Hypothalamus (tissue), 51 donors: ENCODE measurements at regions not wholly inside any gene's neighbourhood (a gene's known extent, or its start where the extent isn't known, plus 50 kb on each side); places are given as distances from the start of the nearest gene placed in this dataset.

Experiments
- DNase-seq, 51 donors: peaks; one replicate each; lab custom pipeline; 2025; lab: John Stamatoyannopoulos, UW

GRCh38 chr20:39270837-39271604 is 308.9 kb downstream of the DHX35 start:
- DNase-seq, result no peak

DNA sequence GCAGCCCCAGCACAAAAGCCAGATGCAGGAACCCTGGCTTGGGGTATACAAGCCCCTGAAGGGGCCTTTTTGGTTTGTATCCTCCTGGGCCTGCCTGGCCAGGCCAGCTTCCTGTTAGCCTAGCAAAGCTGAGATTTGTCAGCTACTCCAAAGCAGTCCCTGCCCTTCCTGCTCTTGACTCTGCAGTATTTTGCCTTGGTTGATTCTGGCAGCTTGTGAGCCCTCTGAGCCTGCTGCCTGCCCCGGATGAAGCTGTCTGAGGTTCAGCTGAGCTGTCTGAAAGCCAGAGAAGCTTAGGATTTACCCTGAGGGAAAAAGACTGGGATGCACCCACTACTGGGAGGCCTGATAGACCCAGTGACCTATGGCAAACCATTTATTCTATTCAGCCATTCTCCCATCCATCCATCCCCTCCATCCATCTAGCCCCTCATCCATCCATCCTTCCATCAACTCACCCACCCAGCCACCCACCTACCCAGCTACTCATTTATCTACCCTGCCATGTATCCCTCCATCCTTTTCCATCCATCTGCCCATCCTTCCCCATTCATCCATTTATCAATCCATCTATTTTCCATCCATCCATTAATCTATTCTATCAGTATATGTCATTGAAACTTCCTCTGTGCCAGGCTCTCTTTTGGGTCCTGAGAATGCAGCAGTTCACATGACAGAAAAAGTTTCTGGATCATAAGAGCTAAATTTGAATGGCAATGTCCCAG is 307.5 kb downstream of the DHX35 start:
- no peak for DNase-seq

- DNase-seq, result peak in 39 of 51 donors; percentile 1 to 74 (median 25)
These were observed 306.9 kb downstream of the DHX35 start for GRCh38 chr20:39268981-39269461.

- no peak for DNase-seq
These were observed 306.4 kb downstream of the DHX35 start for GRCh38 chr20:39268491-39268951.

GRCh38 chr20:39266989-39267388 is 304.8 kb downstream of the DHX35 start:
- DNase-seq, result no peak

DNA sequence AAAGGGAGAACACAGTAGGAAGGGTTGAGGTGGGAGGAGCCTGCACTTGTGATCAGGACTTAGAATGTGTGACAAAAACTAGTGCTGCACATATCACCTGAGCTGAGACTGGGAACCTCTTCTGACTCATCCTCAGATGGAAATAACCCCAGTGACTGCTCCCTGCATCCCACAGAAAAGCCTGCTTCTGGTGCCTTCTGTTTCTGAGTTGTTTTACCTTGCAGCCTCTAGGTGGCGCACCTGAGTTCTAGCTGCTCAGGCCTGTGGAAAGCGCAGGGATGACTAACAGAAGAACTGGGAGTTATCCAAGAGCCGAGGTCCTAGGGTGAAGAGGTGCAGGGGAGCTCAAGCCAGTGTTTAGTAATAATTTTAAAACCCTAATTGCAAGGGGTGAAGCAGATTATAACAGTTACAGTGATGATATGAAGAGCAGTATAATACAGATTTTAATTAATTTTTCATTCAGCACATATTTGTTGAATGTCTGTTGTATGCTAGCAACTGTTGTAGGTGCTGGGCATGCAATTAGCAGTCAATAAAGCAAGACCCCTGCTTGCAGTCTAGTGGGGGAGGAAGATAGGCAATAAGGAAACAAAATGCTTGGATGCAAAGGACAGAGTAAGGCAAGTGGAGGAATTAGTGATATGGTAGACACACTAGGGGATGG is 302.5 kb downstream of the DHX35 start:
- DNase-seq, result peak in 34 of 51 donors; percentile 3 to 66 (median 31)

DNA sequence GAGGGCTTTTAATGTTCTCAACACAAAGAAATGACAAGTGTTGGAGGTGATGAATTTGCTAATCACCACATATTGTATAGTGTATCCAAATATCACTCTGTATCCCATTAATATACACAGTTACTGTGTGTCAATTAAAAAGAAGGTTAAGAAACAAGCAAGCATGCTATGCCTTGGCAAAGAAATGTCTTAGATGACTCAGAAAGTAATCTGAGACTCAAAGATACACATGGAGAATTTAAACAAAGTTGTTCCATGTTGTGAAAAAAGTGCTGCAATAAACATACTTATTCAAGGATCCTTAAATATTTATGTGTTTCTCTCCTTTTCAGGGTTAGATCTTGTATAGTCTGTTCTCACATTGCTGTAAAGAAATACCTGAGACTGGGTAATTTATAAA is 300.9 kb downstream of the DHX35 start:
- no peak for DNase-seq

DNA sequence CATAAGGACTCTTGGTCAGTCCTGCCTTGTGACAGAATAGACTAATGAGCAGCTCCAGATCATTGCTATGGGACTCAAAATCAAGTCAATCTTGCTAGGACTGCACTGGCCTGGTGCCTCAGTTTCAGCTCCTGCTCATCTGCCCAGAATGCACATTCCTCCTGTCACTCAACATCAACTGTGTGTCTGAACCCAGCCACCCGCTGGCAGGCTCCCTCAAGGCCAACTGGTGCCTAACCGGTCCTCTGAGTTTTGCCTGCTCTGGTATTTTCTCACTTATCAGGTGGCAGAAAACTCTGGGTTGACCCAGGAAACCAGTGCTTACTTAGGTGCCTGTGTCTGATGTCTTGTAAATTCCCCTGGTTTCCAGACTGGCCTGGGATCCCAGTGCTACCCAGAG is 297.7 kb downstream of the DHX35 start:
- no peak for DNase-seq

DNA sequence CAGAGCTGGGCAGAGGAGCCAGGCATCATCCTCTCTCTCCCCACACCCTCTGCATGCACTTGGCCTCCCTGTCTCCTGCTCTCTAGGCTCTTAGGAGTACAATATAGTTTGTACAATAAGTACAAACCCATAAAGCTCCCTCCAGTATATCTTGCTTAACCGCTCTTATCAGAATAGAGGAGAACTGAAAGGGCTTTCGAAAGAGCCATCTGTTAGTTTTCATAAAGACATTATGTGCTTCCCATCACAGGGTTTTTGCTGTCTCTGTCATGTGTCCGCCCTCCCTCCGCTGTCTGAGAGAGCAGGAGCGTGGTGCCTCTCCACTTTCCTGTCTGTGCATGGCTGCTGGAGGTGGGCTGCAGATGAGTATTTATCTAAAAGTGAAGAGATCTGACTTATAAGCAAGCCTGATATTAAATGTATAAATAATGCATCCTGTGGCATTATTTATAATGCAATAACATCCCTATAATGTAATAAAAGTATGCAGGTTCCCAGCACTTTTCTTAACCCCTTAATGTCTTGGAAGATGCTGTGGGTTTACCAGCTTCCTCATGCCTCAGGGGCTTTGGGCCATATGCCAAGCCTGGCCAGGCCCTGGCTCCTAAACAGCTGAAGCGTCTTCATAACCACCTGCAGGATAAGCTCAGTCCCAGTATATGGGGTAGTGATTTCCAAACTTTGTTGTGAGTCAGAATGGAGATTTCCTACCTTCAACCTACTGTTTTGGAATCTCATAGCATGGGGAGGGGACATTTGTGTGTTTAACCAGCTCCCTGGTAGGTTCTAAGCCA is 297.1 kb downstream of the DHX35 start:
- DNase-seq, result no peak

- DNase-seq, result no peak
These were observed 296.1 kb downstream of the DHX35 start for GRCh38 chr20:39258253-39258652.

GRCh38 chr20:39253051-39253755 is 291.1 kb downstream of the DHX35 start:
- DNase-seq, result no peak

DNA sequence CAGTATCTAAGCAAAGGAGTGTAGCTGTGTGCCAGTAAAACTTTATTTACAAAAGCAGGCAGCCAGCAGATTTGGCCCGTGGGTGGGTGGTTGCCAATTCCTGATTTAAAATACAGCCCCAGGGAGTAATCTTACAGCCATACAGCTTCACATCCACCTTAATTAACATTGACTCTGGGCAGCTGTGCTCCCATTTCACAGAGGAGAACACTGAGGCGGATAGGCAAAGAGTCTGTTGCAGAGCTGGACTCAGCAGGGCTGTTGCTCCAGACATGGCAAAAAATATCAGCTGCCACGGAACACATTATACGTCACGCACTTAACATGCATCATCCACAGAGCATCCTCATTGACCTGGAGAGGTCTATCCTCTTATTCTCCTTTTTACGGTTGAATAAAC is 289.9 kb downstream of the DHX35 start:
- DNase-seq, result no peak

GRCh38 chr20:39249798-39250197 is 287.7 kb downstream of the DHX35 start:
- no peak for DNase-seq

- DNase-seq, result no peak
These were observed 286.8 kb downstream of the DHX35 start for GRCh38 chr20:39248862-39249485.

DNA sequence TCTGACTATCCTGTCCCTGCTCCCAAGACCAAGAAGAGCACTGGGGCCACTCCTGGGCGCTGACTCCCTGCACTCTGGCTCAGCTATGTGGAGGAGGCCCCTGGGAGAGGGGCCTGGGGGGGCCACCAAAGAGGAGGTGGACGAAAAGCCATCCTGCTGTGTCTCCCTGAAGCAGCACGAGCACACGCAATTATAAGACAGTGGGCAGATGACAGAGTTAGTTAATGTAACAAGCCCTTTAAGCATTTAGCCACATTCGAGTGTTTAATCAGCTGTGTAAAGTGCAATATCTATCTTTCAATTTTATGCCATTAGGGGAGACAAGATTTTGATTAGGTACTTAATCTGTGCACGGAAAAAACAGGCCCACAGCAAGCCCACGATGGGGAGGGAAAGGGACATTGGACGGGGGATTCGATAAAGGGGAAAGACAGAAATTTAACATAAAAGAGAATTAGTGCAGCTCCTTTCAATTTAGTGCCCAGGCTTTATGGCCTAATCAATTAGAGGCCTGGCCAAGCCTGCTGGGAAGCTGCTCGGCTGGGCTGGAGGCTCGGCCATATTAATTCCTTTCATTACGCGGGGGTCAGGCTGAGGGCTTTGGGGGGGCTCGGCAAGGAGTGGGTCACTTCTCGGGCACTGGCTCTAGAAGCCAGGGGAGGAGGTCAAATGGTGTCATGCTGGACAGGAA is 286.2 kb downstream of the DHX35 start:
- no peak for DNase-seq

DNA sequence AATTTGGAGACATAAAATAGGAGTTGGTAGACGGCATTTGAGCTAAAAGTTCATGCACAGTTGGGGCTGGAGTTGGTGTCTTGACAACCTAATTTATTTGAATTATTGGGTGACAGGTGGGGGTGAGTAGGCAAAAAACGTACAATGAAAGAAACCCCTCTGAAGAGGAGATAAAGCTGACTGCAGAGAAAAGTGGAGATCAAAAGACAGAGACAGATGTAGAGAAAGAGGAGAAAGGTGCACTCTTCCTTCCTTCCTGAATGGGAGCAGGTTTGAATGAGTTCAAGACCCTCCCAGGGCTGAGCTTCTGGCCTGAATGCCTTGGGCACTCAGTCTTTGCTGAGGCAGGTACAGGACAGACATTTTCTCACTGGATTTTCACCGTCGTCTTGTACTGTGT is 284.3 kb downstream of the DHX35 start:
- no peak for DNase-seq

DNA sequence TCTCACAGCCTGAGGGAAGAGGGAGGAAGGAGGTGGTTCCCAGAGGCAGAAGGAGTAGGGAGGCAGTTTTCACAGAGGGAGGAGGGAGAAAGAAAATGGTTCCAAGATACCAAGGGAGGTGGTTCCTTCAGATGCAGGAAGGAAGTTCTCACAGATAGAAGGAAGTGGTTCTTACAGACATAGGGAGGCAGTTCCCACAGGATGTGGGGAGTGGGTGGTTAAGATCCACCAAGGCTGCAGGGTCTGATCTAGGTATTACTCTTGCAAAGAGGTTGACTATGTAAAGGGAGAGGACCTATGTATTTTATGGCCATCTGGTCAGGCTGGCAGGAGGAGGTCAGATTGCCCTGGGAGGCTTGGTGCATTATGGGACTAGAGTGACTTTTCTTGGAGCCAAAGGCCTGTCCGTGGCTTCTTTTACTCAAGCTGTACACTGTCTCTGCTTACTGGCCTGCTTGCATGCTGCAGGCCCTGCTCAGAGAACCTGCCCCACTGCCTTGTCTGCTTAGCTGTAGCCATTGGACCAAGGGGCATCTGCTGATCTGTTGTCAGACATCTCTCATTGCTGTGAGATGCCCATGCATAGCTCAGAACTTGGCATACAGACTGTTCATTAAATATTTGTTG is 283.7 kb downstream of the DHX35 start:
- no peak for DNase-seq

DNA sequence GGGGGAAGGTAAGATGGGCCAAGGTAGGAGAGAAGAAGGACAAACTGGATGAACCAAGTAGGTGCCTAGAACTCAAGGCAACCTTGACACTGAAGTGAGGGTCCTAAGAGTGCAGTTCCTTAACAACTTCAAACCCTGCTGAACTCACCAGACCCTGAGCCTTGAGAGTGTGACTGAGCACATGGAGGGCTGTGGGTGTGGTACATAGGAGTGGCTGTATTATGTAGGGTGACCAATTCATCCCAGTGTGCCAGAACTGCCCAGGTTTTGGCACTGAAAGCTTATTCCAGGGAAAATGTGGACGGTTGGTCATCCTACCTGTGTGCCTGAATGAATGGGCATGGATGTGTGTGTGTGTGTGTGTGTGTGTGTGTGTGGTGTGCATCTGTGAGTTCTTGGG is 281.8 kb downstream of the DHX35 start:
- DNase-seq, result no peak
